Fibroblast of peridontal ligament (primary cell): ENCODE measurements at regions not wholly inside any gene's neighbourhood (a gene's known extent, or its start where the extent isn't known, plus 50 kb on each side); places are given as distances from the start of the nearest gene placed in this dataset.
A peak's percentile ranks its signal among the peaks of the same experiment; 100 is the strongest.

ENCODE experiments used
- DNase-seq: peaks from one replicate; pipeline ENCODE4 v3.0.0-alpha.2; 2010; ENCODE audit errors: extremely low read depth

GRCh38 chrX:10288373-10288975, 131.7 kb downstream of the CLCN4 start:
- DNase-seq = peak; percentile 45

GRCh38 chrX:10296576-10296975, 139.8 kb downstream of the CLCN4 start:
- DNase-seq = peak; percentile 93

GRCh38 chrX:10310511-10310910, 153.7 kb downstream of the CLCN4 start:
- DNase-seq = no peak

GRCh38 chrX:10314530-10315104, 157.8 kb downstream of the CLCN4 start:
- no peak for DNase-seq

GRCh38 chrX:10325611-10326010, 168.8 kb downstream of the CLCN4 start:
- DNase-seq = peak; percentile 70

- peak; percentile 70 for DNase-seq
Measured at GRCh38 chrX:10326578-10326977, 169.8 kb downstream of the CLCN4 start.

- peak; percentile 5 for DNase-seq
Measured at GRCh38 chrX:10327651-10328050, 170.9 kb downstream of the CLCN4 start.

GRCh38 chrX:10329984-10330383, 173.2 kb downstream of the CLCN4 start:
- no peak for DNase-seq

- no peak for DNase-seq
Measured at GRCh38 chrX:10341309-10341708, 184.5 kb downstream of the CLCN4 start.

GRCh38 chrX:10350221-10350620, 193.4 kb downstream of the CLCN4 start:
- no peak for DNase-seq

GRCh38 chrX:10350981-10351380, 194.2 kb downstream of the CLCN4 start:
- peak; percentile 53 for DNase-seq

- no peak for DNase-seq
Measured at GRCh38 chrX:10352536-10352935, 195.8 kb downstream of the CLCN4 start.

GRCh38 chrX:10356979-10357378, 200.2 kb downstream of the CLCN4 start:
- peak; percentile 53 for DNase-seq

GRCh38 chrX:10358958-10359357, 202.2 kb downstream of the CLCN4 start:
- no peak for DNase-seq

- DNase-seq = peak; percentile 59
Measured at GRCh38 chrX:10360116-10360515, 203.3 kb downstream of the CLCN4 start.

- DNase-seq = no peak
Measured at GRCh38 chrX:10365532-10366265, 208.9 kb downstream of the CLCN4 start.

GRCh38 chrX:10367406-10367805, 210.6 kb downstream of the CLCN4 start:
- DNase-seq = no peak

GRCh38 chrX:10370976-10371375, 214.2 kb downstream of the CLCN4 start:
- DNase-seq = no peak

- no peak for DNase-seq
Measured at GRCh38 chrX:10377427-10377826, 220.7 kb downstream of the CLCN4 start.

- DNase-seq = no peak
Measured at GRCh38 chrX:10379878-10380277, 223.1 kb downstream of the CLCN4 start.

GRCh38 chrX:10380300-10380699, 223.5 kb downstream of the CLCN4 start:
- DNase-seq = no peak

GRCh38 chrX:10381193-10381592, 224.4 kb downstream of the CLCN4 start:
- DNase-seq = no peak

- peak; percentile 35 for DNase-seq
Measured at GRCh38 chrX:10387011-10387410, 230.2 kb downstream of the CLCN4 start.
